ENCODE measurements at regions not wholly inside any gene's neighbourhood (a gene's known extent, or its start where the extent isn't known, plus 50 kb on each side); places are given as distances from the start of the nearest gene placed in this dataset.
A peak's percentile ranks its signal among the peaks of the same experiment; 100 is the strongest.

GRCh38 chr9:89998633-89999032 lies 393.8 kb downstream of the GADD45G start:
- no peak overlapping the region for H3K27ac Mint-ChIP-seq
- DNase-seq (no peak), ATAC-seq (no peak)
- H3K36me3 Mint-ChIP-seq = no peaks in the 10 kb centered on the region
- H3K4me3 Mint-ChIP-seq = no peak overlapping the region
- peaks cover 17% of the 10 kb centered on the region for H3K27me3 Mint-ChIP-seq
- H3K9me3 Mint-ChIP-seq (ENCODE audit: low read depth) = no peaks in the 10 kb centered on the region
- CTCF ChIA-PET = interaction anchor here (1.4 to 3.6 kb wide), 4 partner anchors 101 to 400 kb away, joined by 4 to 28 read pairs (median 14); no protein-coding TSS in a partner anchor
- H3K4me1 Mint-ChIP-seq = peaks cover 26% of the 10 kb centered on the region

DNA sequence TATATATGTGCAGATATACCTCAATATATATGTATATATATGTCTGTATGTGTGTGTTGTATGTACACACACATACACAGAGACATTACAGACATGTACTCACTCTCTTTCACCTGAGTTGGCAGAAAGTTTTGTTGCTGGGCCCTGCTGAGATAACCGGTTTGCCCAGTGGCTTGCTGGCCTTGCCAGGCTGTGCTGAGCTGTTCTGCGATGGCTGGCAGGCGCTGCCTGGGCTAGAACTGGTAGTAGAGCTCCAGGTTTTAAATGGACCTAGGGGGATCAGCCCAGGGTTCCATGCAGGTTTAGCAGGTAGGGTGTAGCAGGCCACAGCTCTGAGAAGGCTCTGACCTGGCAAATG lies 394.3 kb downstream of the GADD45G start:
- peaks cover 26% of the 10 kb centered on the region for H3K4me1 Mint-ChIP-seq
- ATAC-seq = no peak
- no peaks in the 10 kb centered on the region for H3K9me3 Mint-ChIP-seq (ENCODE audit: low read depth)
- no peaks in the 10 kb centered on the region for H3K36me3 Mint-ChIP-seq
- CTCF ChIA-PET = interaction anchor here (0.9 to 3.6 kb wide), 8 partner anchors 12 to 401 kb away, joined by 3 to 28 read pairs (median 6); no protein-coding TSS in a partner anchor
- peak overlapping the region; percentile 26 for H3K27ac Mint-ChIP-seq
- H3K4me3 Mint-ChIP-seq = no peak overlapping the region
- no peak for DNase-seq
- peaks cover 17% of the 10 kb centered on the region for H3K27me3 Mint-ChIP-seq

- Mint-ChIP-seq H3K4me3 (peak overlapping the region; percentile 12), H3K27me3 (peaks cover 17% of the 10 kb centered on the region), H3K9me3 (ENCODE audit: low read depth) (no peaks in the 10 kb centered on the region), H3K4me1 (peaks cover 26% of the 10 kb centered on the region), H3K27ac (peak overlapping the region; percentile 26), H3K36me3 (no peaks in the 10 kb centered on the region)
- CTCF ChIA-PET = interaction anchor here (0.9 to 3.6 kb wide), 9 partner anchors 13 to 402 kb away, joined by 3 to 28 read pairs (median 4); no protein-coding TSS in a partner anchor
- ATAC-seq (peak; percentile 87), DNase-seq (peak; percentile 85)
These were observed 394.9 kb downstream of the GADD45G start for GRCh38 chr9:89999534-90000370.

DNA sequence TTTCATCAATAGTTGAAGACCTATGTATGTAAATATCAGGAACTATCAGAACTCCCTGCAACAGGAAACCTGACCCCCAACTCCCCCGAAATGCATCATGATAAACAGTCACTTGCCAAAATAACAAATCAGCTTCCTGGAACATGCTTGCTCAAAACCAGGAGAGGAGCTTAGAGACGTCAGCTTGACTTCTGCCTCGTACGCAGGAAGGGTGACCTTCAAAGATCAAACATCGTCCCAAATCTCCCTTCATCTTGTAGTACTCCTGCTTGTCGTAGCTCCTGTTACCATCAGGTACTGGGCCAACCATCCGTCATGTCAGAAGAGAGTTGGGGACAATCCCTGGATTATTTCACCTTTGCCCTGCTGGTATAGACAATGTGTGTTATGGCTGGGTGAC lies 396.1 kb downstream of the GADD45G start:
- no peak overlapping the region for H3K27ac Mint-ChIP-seq
- DNase-seq = no peak
- no peak for ATAC-seq
- peaks cover 17% of the 10 kb centered on the region for H3K27me3 Mint-ChIP-seq
- CTCF ChIA-PET = interaction anchor here (2.0 to 3.6 kb wide), 4 partner anchors 101 to 403 kb away, joined by 8 to 28 read pairs (median 14); no protein-coding TSS in a partner anchor
- H3K9me3 Mint-ChIP-seq (ENCODE audit: low read depth) = no peaks in the 10 kb centered on the region
- H3K36me3 Mint-ChIP-seq = no peaks in the 10 kb centered on the region
- no peak overlapping the region for H3K4me3 Mint-ChIP-seq
- peaks cover 26% of the 10 kb centered on the region for H3K4me1 Mint-ChIP-seq

- Mint-ChIP-seq H3K4me1 (peaks cover 26% of the 10 kb centered on the region), H3K27me3 (peaks cover 22% of the 10 kb centered on the region), H3K27ac (no peak overlapping the region), H3K36me3 (no peaks in the 10 kb centered on the region), H3K9me3 (ENCODE audit: low read depth) (no peaks in the 10 kb centered on the region), H3K4me3 (no peak overlapping the region)
- DNase-seq (no peak), ATAC-seq (no peak)
- CTCF ChIA-PET = interaction anchor here (2.9 kb wide), 1 partner anchor 401 kb away, joined by 12 read pairs; no protein-coding TSS in a partner anchor
These were observed 396.9 kb downstream of the GADD45G start for GRCh38 chr9:90001747-90002146.

GRCh38 chr9:90002397-90003271 lies 397.8 kb downstream of the GADD45G start:
- H3K27ac Mint-ChIP-seq = no peak overlapping the region
- CTCF ChIA-PET = interaction anchor here (1.2 kb wide), 1 partner anchor 400 kb away, joined by 4 read pairs; no protein-coding TSS in a partner anchor
- no peak overlapping the region for H3K4me3 Mint-ChIP-seq
- H3K27me3 Mint-ChIP-seq = peaks cover 24% of the 10 kb centered on the region
- no peaks in the 10 kb centered on the region for H3K36me3 Mint-ChIP-seq
- ATAC-seq (no peak), DNase-seq (no peak)
- H3K4me1 Mint-ChIP-seq = peaks cover 26% of the 10 kb centered on the region
- no peaks in the 10 kb centered on the region for H3K9me3 Mint-ChIP-seq (ENCODE audit: low read depth)

- Mint-ChIP-seq H3K4me1 (peaks cover 8% of the 10 kb centered on the region), H3K27me3 (peaks cover 21% of the 10 kb centered on the region), H3K27ac (no peak overlapping the region), H3K9me3 (ENCODE audit: low read depth) (no peaks in the 10 kb centered on the region), H3K4me3 (no peak overlapping the region), H3K36me3 (no peaks in the 10 kb centered on the region)
- no peak for ATAC-seq
- CTCF ChIA-PET = interaction anchor here (0.9 kb wide), 1 partner anchor 403 kb away, joined by 3 read pairs; no protein-coding TSS in a partner anchor
- DNase-seq = no peak
These were observed 400.6 kb downstream of the GADD45G start for GRCh38 chr9:90005388-90005787.

GRCh38 chr9:90007516-90008440 lies 403.0 kb downstream of the GADD45G start:
- DNase-seq = no peak
- no peak for ATAC-seq
- no peak overlapping the region for H3K4me3 Mint-ChIP-seq
- H3K27ac Mint-ChIP-seq = no peak overlapping the region
- H3K36me3 Mint-ChIP-seq = no peaks in the 10 kb centered on the region
- H3K9me3 Mint-ChIP-seq (ENCODE audit: low read depth) = no peaks in the 10 kb centered on the region
- H3K4me1 Mint-ChIP-seq = no peaks in the 10 kb centered on the region
- CTCF ChIA-PET = no interaction called here
- peaks cover 12% of the 10 kb centered on the region for H3K27me3 Mint-ChIP-seq

DNA sequence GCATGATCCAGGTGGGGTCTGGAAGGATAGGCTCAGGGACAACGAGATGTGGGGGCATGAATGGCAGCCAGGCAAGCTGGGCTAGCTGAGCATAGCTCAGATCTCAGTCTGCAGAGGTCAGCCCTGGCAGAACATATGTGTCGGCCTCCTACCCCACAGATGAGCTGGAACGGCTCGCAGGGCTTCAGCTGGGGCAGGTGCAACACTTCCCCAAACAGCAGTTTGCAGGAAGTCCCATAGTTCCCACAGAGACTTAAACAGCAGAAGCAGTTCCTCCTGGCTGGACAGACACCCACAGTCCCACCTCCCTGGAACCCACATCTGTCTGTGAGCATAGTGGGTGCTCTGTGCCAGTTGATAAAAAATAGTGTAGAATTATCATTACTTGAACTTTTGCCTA lies 404.6 kb downstream of the GADD45G start:
- no peak overlapping the region for H3K4me3 Mint-ChIP-seq

GRCh38 chr9:90010793-90011192 lies 406.0 kb downstream of the GADD45G start:
- Mint-ChIP-seq H3K36me3 (no peaks in the 10 kb centered on the region), H3K4me1 (no peaks in the 10 kb centered on the region), H3K27ac (no peak overlapping the region), H3K27me3 (peaks cover 15% of the 10 kb centered on the region), H3K9me3 (ENCODE audit: low read depth) (no peaks in the 10 kb centered on the region), H3K4me3 (no peak overlapping the region)
- CTCF ChIA-PET = no interaction called here
- ATAC-seq (no peak), DNase-seq (no peak)

More for the DNA sequence above, 404.6 kb downstream of the GADD45G start:
- DNase-seq (no peak), ATAC-seq (no peak)
- no peak overlapping the region for H3K27ac Mint-ChIP-seq
- H3K27me3 Mint-ChIP-seq = peaks cover 12% of the 10 kb centered on the region
- no peaks in the 10 kb centered on the region for H3K4me1 Mint-ChIP-seq
- no peaks in the 10 kb centered on the region for H3K36me3 Mint-ChIP-seq
- CTCF ChIA-PET = no interaction called here
- no peaks in the 10 kb centered on the region for H3K9me3 Mint-ChIP-seq (ENCODE audit: low read depth)

- Mint-ChIP-seq H3K27ac (no peak overlapping the region), H3K9me3 (ENCODE audit: low read depth) (no peaks in the 10 kb centered on the region), H3K36me3 (no peaks in the 10 kb centered on the region), H3K4me1 (no peaks in the 10 kb centered on the region), H3K27me3 (peaks cover 15% of the 10 kb centered on the region), H3K4me3 (no peak overlapping the region)
- CTCF ChIA-PET = no interaction called here
- ATAC-seq (no peak), DNase-seq (no peak)
These were observed 408.1 kb downstream of the GADD45G start for GRCh38 chr9:90012949-90013348.

DNA sequence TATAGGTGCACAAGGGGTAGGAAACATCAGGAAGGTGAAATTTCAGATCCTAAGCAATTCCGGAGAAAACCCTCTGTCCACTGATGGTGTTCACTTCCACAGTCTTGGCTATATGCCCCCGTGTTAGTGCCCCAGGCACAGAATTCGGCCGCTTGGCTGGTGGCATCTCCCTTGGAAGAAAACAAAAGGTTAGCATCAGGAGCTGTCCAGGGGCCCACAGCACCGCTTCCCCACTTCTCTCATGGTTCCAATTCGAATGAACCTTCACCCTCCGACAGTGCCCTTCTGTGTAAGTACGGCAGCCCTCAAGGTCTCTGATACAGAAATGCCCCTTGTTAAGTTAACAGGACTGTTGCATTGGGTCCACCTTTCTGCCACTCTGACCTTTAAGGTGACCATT lies 409.0 kb downstream of the GADD45G start:
- DNase-seq (no peak), ATAC-seq (no peak)
- Mint-ChIP-seq H3K4me1 (peaks cover 7% of the 10 kb centered on the region), H3K4me3 (no peak overlapping the region), H3K27me3 (peaks cover 15% of the 10 kb centered on the region), H3K36me3 (no peaks in the 10 kb centered on the region), H3K9me3 (ENCODE audit: low read depth) (no peaks in the 10 kb centered on the region), H3K27ac (no peak overlapping the region)
- CTCF ChIA-PET = no interaction called here

GRCh38 chr9:90014421-90014820 lies 409.6 kb downstream of the GADD45G start:
- CTCF ChIA-PET = no interaction called here
- ATAC-seq (no peak), DNase-seq (no peak)
- Mint-ChIP-seq H3K4me3 (no peak overlapping the region), H3K4me1 (peaks cover 9% of the 10 kb centered on the region), H3K36me3 (no peaks in the 10 kb centered on the region), H3K27ac (no peak overlapping the region), H3K9me3 (ENCODE audit: low read depth) (no peaks in the 10 kb centered on the region), H3K27me3 (peaks cover 15% of the 10 kb centered on the region)
